Mesenchymal stem cell (in vitro differentiated cells and primary cell): ENCODE measurements at regions not wholly inside any gene's neighbourhood (a gene's known extent, or its start where the extent isn't known, plus 50 kb on each side); places are given as distances from the start of the nearest gene placed in this dataset.

Source experiments
- DNase-seq: peaks from one replicate; pipeline ENCODE4 v3.0.0-alpha.2; 2013
- H2AFZ ChIP-seq: one replicate; pipeline ENCODE4 v1.6.1; 2013; ENCODE audit warnings: low read depth, mild to moderate bottlenecking, control low read depth, inconsistent platforms, low read length, moderate library complexity
- H2AK5ac ChIP-seq: 2 replicates; pipeline ENCODE4 v1.6.1; 2013; ENCODE audit warnings: low read length, moderate library complexity, mild to moderate bottlenecking, inconsistent platforms; ENCODE audit not compliant: severe bottlenecking
- H2BK120ac ChIP-seq: one replicate; pipeline ENCODE4 v1.6.1; 2013; ENCODE audit warnings: low read depth, mild to moderate bottlenecking, inconsistent platforms, low read length, moderate library complexity
- H2BK12ac ChIP-seq, 2 experiments: one replicate each; pipeline ENCODE4 v1.6.1; 2013; ENCODE audit warnings: inconsistent platforms in 2 of 2, low read length in 2 of 2, mild to moderate bottlenecking in 2 of 2, moderate library complexity in 2 of 2, control low read depth in 1 of 2
- H2BK15ac ChIP-seq: one replicate; pipeline ENCODE4 v1.6.1; 2013; ENCODE audit warnings: mild to moderate bottlenecking, low read depth, inconsistent platforms; ENCODE audit not compliant: poor library complexity, severe bottlenecking
- H2BK5ac ChIP-seq: 2 replicates; pipeline ENCODE4 v1.6.1; 2013; ENCODE audit warnings: low read depth, mild to moderate bottlenecking, low read length, control low read depth, inconsistent platforms; ENCODE audit not compliant: poor library complexity, severe bottlenecking
- H3K14ac ChIP-seq, 2 experiments: one replicate each; pipeline ENCODE4 v1.6.1; 2013; ENCODE audit warnings: inconsistent platforms in 2 of 2, low read length in 2 of 2, control low read depth in 1 of 2, mild to moderate bottlenecking in 1 of 2, moderate library complexity in 1 of 2
- H3K18ac ChIP-seq, 2 experiments: one replicate each; pipeline ENCODE4 v1.6.1; 2013; ENCODE audit warnings: inconsistent platforms in 2 of 2, low read length in 2 of 2, control low read depth in 1 of 2, low read depth in 1 of 2, mild to moderate bottlenecking in 1 of 2
- H3K23ac ChIP-seq, 2 experiments: one replicate each; pipeline ENCODE4 v1.6.1; 2013; ENCODE audit warnings: inconsistent platforms in 2 of 2, low read length in 2 of 2, mild to moderate bottlenecking in 2 of 2, moderate library complexity in 2 of 2, control low read depth in 1 of 2
- H3K27ac ChIP-seq: 2 replicates; pipeline ENCODE4 v1.5.1; 2013; ENCODE audit warnings: mild to moderate bottlenecking, moderate library complexity, low read length, control low read depth, inconsistent platforms; ENCODE audit not compliant: poor library complexity, severe bottlenecking
- H3K27me3 ChIP-seq, 2 experiments: 2 replicates each; pipeline versions ENCODE4 v1.6.1 to v1.7.0; 2013; ENCODE audit warnings: low read length in 2 of 2, mild to moderate bottlenecking in 2 of 2, moderate library complexity in 2 of 2, control low read depth in 1 of 2, inconsistent platforms in 1 of 2; ENCODE audit not compliant: control insufficient read depth in 1 of 2, insufficient read depth in 1 of 2
- H3K36me3 ChIP-seq, 2 experiments: 2 replicates each; pipeline versions ENCODE4 v1.6.1 to v1.7.0; 2013; ENCODE audit warnings: low read length in 2 of 2, control low read depth in 1 of 2, inconsistent platforms in 1 of 2, low read depth in 1 of 2, mild to moderate bottlenecking in 1 of 2; ENCODE audit not compliant: insufficient read depth in 2 of 2, control insufficient read depth in 1 of 2
- H3K4ac ChIP-seq, 2 experiments: one replicate each; pipeline ENCODE4 v1.6.1; 2013; ENCODE audit warnings: inconsistent platforms in 2 of 2, low read length in 2 of 2, mild to moderate bottlenecking in 2 of 2, moderate library complexity in 2 of 2, control low read depth in 1 of 2, low read depth in 1 of 2
- H3K4me1 ChIP-seq: 2 replicates; pipeline ENCODE4 v1.6.1; 2013; ENCODE audit warnings: low read depth, low read length, control low read depth; ENCODE audit not compliant: control insufficient read depth, insufficient read depth
- H3K4me2 ChIP-seq: 2 replicates; pipeline ENCODE4 v1.6.1; 2013; ENCODE audit warnings: low read length, mild to moderate bottlenecking, inconsistent platforms; ENCODE audit not compliant: poor library complexity, severe bottlenecking
- H3K4me3 ChIP-seq, 2 experiments: 2 replicates each; pipeline versions ENCODE4 v1.5.1 to v1.7.0; 2013; ENCODE audit warnings: low read length in 2 of 2, mild to moderate bottlenecking in 2 of 2, control low read depth in 1 of 2, low read depth in 1 of 2; ENCODE audit not compliant: insufficient read depth in 1 of 2
- H3K79me1 ChIP-seq: replicated peaks from 2 replicates; pipeline ENCODE4 v1.6.1; 2013; ENCODE audit warnings: mild to moderate bottlenecking, control low read depth, low read length, inconsistent platforms; ENCODE audit not compliant: poor library complexity, severe bottlenecking
- H3K9ac ChIP-seq: 2 replicates; pipeline ENCODE4 v1.7.0; 2013; ENCODE audit warnings: mild to moderate bottlenecking, low read length, moderate library complexity
- H3K9me3 ChIP-seq: 2 replicates; pipeline ENCODE4 v1.7.0; 2013; ENCODE audit warnings: mild to moderate bottlenecking, low read length; ENCODE audit not compliant: control insufficient read depth
- H4K8ac ChIP-seq: one replicate; pipeline ENCODE4 v1.6.1; 2013; ENCODE audit warnings: inconsistent platforms, mild to moderate bottlenecking, low read length, moderate library complexity
- H4K91ac ChIP-seq: one replicate; pipeline ENCODE4 v1.6.1; 2013; ENCODE audit warnings: mild to moderate bottlenecking, low read length, inconsistent platforms
- WGBS: methylation state at CpG from one replicate; pipeline ENCODE4 v1.1.7; 2013; ENCODE audit warnings: mixed read lengths; 5-methylcytosine and 5-hydroxymethylcytosine counted together

DNA sequence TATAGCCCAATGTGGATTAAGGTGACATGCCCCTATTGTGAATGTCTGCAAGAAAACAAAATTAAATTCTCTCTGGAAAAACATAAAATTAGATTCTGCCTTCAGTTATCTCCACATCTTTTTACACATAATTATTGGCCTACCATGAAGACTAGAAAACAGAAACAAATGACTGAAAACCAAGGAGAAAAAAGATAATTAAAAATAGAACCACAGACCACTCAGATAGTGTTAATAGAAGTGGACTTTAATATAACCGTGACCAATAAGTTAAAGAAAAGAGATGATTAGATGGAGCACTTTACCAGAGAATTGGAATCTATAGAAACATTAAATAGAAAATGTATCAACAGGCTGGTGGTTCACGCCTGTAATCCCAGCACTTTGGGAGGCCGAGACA, 445.7 kb downstream of the EPM2A start:
- Histone ChIP-seq H3K4me1 (no peaks in the 10 kb centered on the region), H3K18ac (no peak overlapping the region), H3K23ac (no peak overlapping the region), H3K9ac (no peak overlapping the region), H2BK5ac (no peak overlapping the region), H3K4me2 (no peak overlapping the region), H4K8ac (no peak overlapping the region), H2BK120ac (no peak overlapping the region), H3K9me3 (peaks cover 3% of the 10 kb centered on the region), H3K27me3 (peaks cover 0 to 3% of the 10 kb centered on the region in 2 experiments), H2AK5ac (no peak overlapping the region), H3K4me3 (no peak overlapping the region), H3K79me1 (no peaks in the 10 kb centered on the region), H2AFZ (no peak overlapping the region), H2BK12ac (no peak overlapping the region), H3K27ac (no peak overlapping the region), H3K14ac (no peak overlapping the region), H4K91ac (no peak overlapping the region), H2BK15ac (no peak overlapping the region), H3K4ac (no peak overlapping the region), H3K36me3 (no peaks in the 10 kb centered on the region)
- WGBS: 96% methylated on average over 2 of the region's 3 CpGs
- no peak for DNase-seq

DNA sequence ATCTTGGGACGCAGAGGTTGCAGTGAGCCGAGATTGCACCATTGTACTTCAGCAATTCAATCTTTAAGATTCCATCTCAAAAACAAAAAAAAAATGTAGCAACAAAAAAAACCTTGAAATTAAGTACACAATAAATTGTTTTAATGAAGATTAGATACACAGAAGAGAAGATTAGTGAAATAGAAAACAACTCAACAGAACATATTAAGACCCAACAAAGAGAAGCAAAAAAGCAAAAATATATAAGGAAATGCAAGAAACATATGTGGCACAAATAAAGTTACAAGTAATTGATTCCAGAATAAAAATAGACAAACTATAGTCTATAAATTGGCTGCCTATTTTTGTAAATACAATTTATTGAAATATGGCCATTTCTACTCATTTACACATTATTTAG, 445.2 kb downstream of the EPM2A start:
- H3K23ac ChIP-seq: no peak overlapping the region
- H2BK5ac ChIP-seq: no peak overlapping the region
- no peaks in the 10 kb centered on the region for H3K79me1 ChIP-seq
- no peaks in the 10 kb centered on the region for H3K36me3 ChIP-seq
- H3K9me3 ChIP-seq: peaks cover 3% of the 10 kb centered on the region
- no peak overlapping the region for H2BK15ac ChIP-seq
- H3K4me1 ChIP-seq: no peaks in the 10 kb centered on the region
- H3K4me3 ChIP-seq: no peak overlapping the region
- no peak overlapping the region for H2BK120ac ChIP-seq
- H3K4me2 ChIP-seq: no peak overlapping the region
- H3K27ac ChIP-seq: no peak overlapping the region
- no peak for DNase-seq
- peaks cover 0 to 3% of the 10 kb centered on the region in 2 experiments for H3K27me3 ChIP-seq
- H3K9ac ChIP-seq: no peak overlapping the region
- H3K14ac ChIP-seq: no peak overlapping the region
- no peak overlapping the region for H4K91ac ChIP-seq
- WGBS: 100% methylated on average over 2 of the region's 2 CpGs
- H2AFZ ChIP-seq: no peak overlapping the region
- H3K18ac ChIP-seq: no peak overlapping the region
- H4K8ac ChIP-seq: no peak overlapping the region
- H2BK12ac ChIP-seq: no peak overlapping the region
- no peak overlapping the region for H3K4ac ChIP-seq
- H2AK5ac ChIP-seq: no peak overlapping the region

DNA sequence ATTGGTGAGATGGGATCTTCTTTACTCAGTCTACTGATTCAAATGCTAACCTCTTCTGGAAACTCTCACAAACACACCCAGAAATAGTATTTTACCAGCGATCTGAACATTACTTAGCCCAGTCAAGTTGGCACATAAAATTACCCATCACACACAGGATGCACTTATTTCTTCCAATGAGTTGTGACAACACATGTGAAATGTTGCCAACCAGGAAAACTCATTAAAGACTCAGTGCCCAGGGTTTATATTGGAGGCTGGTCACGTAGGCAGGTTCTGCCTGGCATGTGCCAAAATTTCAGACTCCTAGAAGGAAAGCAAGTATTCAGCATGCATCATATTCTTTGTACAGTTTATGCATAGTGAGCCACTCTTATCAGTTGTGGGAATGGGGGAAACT, 443.3 kb downstream of the EPM2A start:
- H3K23ac ChIP-seq: no peak overlapping the region
- no peak overlapping the region for H3K4me3 ChIP-seq
- no peaks in the 10 kb centered on the region for H3K27me3 ChIP-seq
- no peak overlapping the region for H3K9ac ChIP-seq
- H2BK15ac ChIP-seq: no peak overlapping the region
- H3K36me3 ChIP-seq: no peaks in the 10 kb centered on the region
- no peak for DNase-seq
- no peaks in the 10 kb centered on the region for H3K4me1 ChIP-seq
- peaks cover 3% of the 10 kb centered on the region for H3K9me3 ChIP-seq
- WGBS: 98% methylated on average over 2 of the region's 2 CpGs
- H3K4me2 ChIP-seq: no peak overlapping the region
- H3K79me1 ChIP-seq: no peaks in the 10 kb centered on the region
- no peak overlapping the region for H2AK5ac ChIP-seq
- no peak overlapping the region for H3K27ac ChIP-seq
- H3K14ac ChIP-seq: no peak overlapping the region
- H3K4ac ChIP-seq: no peak overlapping the region
- H2BK120ac ChIP-seq: no peak overlapping the region
- no peak overlapping the region for H3K18ac ChIP-seq
- no peak overlapping the region for H4K8ac ChIP-seq
- H2BK12ac ChIP-seq: no peak overlapping the region
- no peak overlapping the region for H4K91ac ChIP-seq
- no peak overlapping the region for H2AFZ ChIP-seq
- H2BK5ac ChIP-seq: no peak overlapping the region

DNA sequence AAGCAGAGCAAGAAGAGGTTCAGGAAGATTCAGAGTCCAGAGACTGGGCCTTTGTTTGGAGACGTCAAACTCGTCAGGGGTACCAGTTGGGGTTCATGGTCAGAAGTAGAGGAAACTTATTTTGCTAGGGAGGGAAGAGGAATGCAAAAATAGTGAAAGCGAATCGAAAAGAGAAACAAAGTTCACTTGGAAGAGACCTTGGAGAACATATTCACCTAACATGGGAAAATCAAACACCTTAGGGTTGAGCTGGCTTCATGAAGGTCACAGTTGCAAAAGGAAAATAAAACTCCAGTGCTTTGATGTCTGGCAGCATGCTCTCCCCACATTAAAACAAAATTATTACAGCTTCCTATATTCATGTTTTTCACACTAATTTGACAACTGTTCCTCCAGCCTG, 440.4 kb downstream of the EPM2A start:
- WGBS: 97% methylated on average over 4 of the region's 4 CpGs
- H3K23ac ChIP-seq: no peak overlapping the region
- no peaks in the 10 kb centered on the region for H3K27me3 ChIP-seq
- H3K4me3 ChIP-seq: no peak overlapping the region
- H3K4me1 ChIP-seq: no peaks in the 10 kb centered on the region
- H4K8ac ChIP-seq: no peak overlapping the region
- no peak overlapping the region for H2BK15ac ChIP-seq
- H3K4ac ChIP-seq: no peak overlapping the region
- no peaks in the 10 kb centered on the region for H3K79me1 ChIP-seq
- H3K9ac ChIP-seq: no peak overlapping the region
- H3K27ac ChIP-seq: no peak overlapping the region
- no peak overlapping the region for H2AK5ac ChIP-seq
- H3K4me2 ChIP-seq: no peak overlapping the region
- H3K36me3 ChIP-seq: no peaks in the 10 kb centered on the region
- H3K9me3 ChIP-seq: peaks cover 3% of the 10 kb centered on the region
- no peak overlapping the region for H4K91ac ChIP-seq
- H2AFZ ChIP-seq: no peak overlapping the region
- no peak overlapping the region for H2BK12ac ChIP-seq
- H2BK5ac ChIP-seq: no peak overlapping the region
- no peak overlapping the region for H3K18ac ChIP-seq
- no peak for DNase-seq
- H2BK120ac ChIP-seq: no peak overlapping the region
- no peak overlapping the region for H3K14ac ChIP-seq
